ENCODE measurements at regions not wholly inside any gene's neighbourhood (a gene's known extent, or its start where the extent isn't known, plus 50 kb on each side); places are given as distances from the start of the nearest gene placed in this dataset.
A peak's percentile ranks its signal among the peaks of the same experiment; 100 is the strongest.
"Not testable (repeated sequence)": the region's sequence is repeated elsewhere in the genome, so short reads cannot be mapped to it uniquely, and the experiment has no call there.

DNA sequence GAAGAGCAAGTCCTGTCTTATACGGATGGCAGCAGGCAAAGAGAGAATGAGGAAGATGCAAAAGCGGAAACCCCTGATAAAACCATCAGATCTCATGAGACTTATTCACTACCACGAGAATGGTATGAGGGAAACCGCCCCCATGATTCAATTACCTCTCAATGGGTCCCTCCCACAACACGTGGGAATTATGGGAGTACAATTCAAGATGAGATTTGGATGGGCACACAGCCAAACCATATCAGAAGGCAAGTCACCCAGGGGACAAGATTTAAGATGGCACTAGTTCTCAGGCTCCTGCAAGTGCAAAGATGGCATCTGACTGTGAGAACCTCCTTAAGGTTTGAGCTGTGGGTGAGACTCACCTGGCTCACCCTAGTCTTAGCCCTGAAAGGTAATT is 984.3 kb downstream of the AACS start:
- not testable (repeated sequence) for DNase-seq

DNA sequence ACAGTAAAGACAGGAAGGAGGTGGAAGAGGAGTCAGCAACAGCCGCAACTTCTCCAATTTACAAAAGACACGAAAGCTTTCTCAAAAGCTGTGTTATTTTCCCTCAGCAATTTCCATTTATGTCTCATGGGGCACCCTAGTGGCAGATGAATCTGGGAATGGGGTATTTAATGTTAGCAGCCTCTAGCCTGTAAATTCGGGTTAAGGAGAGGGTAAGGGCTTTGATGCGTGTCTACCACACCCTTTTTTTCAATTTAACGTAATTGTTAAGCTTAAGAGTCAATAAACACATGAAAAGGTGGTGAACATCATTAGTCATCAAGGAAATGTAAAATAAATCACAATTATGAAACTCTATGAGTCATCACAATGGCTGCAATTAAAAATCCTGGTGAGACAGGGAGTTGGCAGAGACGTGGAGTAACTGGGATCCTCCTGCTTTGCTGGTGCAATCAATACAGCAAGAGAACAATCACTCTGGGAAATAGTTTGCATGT is 986.4 kb downstream of the AACS start:
- no peak for DNase-seq

DNA sequence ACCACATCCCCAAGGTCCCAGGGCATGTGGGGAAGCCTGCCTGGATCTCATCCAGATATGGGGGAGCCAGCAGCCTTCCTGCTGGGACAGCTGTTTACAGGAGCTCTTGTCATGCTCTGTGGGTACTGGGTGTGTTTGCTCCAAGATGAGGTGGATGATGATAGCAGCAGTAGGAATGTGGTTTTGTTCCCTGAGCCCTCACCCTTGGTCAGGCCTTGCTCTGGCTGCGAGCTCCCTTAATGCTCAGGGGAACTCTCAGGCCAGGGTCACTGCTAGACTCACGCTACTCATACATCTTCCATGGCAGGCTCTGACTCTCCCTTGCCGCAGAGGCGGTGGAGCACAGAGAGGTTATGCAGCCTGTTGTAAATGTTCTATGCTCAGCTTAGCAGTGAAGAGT is 990.3 kb downstream of the AACS start:
- DNase-seq = no peak

DNA sequence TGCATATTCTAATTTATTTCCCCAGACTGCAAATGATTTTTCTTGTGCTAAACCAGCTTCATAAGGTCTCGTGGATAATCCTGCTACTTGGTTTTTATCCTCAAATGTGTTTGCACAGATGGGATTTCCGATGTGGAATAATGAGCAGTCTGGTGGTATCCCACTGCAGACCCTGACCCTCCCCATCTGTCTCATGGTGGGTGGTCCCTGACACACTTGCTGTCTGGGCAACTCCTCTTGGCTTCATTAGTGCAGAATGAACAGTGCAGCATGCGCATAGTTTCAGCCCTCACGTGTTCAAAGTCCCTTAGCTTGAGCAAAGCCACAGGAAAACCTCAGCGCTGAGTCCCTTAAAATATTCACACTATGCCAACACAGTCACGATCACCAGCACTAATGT is 996.5 kb downstream of the AACS start:
- no peak for DNase-seq

DNA sequence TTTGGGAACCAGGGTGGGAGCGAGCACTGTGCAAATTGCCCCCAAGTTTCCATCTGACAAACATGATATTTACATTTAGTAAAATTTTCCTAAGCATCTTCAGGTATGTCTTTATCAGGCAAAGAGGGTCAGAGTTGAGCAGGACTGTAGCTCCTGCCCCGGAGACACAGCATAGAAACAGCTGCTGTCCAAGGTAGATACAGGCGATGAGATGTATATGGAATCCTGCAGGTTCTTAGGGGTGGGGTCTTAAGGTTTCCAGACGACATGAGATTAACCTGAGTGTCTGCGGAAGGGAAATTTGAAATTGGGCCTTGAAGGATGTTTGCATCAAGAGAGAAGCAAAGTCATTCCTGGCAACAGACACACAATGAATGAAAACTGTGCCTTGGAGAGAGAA is 998.8 kb downstream of the AACS start:
- DNase-seq = no peak

DNA sequence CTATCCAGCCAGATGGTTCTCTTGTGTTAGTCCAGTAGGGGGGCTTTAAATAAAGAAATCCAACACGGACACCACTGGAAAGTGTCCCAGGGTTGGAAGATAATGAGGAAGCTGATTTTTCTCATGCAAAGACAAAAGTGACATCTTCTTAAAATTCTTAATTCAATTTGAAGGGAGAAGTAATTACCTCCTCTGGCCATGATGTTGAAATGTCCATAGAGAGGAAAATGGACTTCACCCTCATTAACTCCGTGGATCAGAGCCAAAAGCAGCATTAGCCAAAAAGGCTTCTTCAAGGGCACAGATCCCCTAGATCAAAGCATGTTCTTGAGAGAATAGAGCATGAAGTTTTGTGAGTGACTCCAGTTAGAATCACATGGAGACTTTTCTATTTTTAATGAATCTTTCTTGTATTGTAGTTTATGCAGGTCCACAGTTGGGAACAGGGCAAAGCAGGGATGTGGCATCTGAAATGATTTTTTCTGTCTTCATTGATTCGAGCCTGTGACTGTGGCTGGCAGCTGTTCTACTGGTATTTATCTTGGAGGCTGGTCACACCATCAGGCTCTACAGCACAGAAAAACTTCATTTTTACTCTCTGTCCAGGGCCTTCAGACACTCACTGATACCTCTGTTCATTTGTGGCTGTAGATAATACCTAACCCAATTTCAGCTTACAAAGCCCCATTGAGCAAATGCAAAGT is 1002.5 kb downstream of the AACS start:
- DNase-seq = no peak

DNA sequence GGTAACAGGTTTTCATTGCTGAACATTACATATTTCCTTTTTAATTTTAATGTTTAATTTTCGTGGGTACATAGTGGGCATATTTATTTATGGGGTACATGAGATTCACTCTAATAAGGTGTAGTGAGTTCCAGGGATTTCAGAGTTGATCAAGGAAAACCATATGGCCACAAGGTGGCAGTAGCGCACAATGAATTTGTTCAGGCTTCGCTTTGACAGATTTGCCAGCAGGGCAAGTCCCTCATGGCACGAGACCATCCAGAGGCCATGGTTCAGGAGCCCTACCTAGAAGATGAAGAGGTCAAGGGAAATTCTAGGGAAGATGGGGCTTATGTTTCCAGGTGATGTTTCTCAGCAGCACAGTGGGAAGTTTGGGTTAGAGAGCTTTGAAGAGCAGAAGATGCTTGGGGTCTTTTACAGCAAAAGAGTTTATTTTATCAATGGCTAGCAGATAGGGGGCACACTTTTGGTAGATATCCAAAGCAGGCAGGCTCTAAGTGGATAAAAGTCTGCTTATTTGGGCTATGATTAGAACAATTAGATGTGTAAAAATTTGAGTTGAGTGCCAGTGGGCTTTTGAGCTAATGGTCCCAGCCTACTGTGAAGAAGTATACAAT is 1004.4 kb downstream of the AACS start:
- DNase-seq = peak; percentile 69

DNA sequence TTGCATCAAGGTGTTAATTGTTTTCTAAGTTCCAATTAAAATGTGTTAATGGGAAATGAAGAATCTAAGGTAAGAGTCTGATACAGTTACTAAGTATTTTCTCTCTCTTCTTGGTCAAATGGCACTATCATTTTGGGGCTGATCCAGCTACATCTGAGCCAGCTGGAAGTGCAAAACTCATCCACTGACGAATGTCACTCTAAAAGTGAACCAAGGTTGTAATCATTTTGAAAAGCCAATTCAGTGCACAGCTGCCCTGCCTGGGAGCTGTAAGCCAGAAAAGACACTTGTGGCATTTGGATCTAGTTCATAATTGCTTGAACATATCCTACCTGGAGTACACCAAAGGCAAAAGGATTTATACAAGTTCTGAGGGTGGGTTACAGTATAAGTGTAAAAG is 1011.3 kb downstream of the AACS start:
- DNase-seq = no peak

DNA sequence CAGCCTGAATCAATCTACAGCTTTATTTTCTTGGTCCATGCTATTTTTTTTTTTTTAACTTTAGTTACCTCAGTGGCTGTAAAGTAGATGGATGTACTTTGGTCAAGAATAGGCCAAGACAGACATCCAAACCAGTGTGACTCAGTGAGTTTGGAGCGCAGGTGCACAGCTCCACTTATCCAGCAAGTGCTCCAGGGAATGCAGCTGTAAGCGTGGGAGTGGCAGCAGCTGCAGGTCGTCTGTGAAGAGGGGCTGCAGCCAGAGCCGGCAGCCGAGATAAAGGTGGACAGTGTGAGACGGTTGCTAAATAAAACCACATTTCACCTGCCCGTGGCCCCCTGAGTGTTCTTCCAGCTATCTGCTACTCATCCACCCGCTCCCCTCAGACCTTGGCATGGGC is 1018.7 kb downstream of the AACS start:
- no peak for DNase-seq

DNA sequence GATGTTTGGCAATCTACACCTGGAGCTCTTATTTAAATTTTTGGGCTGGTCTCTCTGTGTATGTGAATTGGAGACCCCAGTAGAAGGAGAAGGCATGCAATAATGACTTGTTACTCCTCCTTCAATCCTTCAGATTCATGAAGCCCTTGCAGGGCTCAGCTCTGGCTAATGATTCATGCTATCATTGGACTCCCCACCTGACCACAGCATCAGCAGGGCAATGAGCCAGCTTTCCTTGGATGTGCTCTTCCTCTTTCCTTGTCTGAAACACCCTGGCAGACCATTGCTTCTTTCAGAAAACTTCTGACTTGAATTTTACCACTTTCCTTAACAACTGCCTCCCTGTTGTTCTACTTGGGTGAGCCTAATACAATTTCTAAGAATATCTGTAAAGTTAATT is 1019.2 kb downstream of the AACS start:
- DNase-seq = no peak

DNA sequence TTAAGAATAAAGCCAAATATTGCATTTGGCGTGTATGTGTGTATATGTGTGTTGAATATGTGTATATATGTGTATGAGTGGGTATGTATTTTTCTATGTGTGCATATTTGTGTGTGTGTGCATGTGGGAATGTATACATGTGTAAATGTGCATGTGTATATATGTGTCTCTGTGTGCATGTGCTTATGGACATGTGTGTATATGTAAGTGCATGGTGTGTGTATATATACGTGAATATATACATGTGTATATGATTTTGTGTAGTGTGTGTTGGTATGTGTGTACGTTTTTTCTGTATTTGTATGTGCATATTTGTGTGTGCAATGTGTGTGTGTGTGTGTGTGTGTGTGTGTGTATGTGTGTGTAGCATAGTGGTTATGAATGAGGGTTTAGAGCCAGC is 1021.0 kb downstream of the AACS start:
- no peak for DNase-seq

DNA sequence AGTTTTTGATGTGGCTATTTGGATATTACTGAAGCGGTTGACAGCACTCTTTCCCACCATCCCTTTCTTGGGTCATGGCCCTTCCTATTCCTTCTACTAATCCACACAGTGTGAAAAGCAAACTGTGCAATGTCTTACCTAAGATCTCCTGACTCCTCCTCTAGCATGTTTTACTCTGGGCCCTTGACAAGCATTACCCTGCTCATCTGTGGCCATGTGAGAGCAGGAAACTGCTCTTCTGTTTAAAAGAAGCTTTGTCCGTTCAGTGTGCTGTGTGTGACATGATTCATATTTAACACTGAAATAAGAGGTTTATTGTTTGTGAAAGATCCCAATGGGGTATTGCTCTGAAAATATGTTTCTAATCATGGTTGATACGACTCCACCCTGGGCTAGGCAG is 1022.5 kb downstream of the AACS start:
- DNase-seq = no peak

DNA sequence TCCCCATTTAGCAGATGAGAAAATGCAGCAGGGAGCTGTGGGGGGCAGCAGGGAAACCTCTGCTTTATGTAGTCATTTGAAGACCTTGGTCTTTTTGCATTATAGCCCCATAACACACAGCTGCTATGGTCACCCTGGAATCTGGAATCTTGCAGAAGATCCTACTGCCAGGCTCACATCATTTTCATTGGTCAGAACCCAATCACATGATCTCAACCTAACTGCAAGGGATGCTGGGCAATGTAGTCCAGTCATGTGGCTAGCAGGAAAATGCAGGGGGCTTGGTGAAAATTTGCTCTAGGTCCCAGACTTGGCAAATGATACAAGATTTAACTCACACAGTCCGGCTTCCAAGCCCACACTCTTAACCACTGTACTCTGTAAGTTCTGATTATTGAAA is 1028.7 kb downstream of the AACS start:
- no peak for DNase-seq

DNA sequence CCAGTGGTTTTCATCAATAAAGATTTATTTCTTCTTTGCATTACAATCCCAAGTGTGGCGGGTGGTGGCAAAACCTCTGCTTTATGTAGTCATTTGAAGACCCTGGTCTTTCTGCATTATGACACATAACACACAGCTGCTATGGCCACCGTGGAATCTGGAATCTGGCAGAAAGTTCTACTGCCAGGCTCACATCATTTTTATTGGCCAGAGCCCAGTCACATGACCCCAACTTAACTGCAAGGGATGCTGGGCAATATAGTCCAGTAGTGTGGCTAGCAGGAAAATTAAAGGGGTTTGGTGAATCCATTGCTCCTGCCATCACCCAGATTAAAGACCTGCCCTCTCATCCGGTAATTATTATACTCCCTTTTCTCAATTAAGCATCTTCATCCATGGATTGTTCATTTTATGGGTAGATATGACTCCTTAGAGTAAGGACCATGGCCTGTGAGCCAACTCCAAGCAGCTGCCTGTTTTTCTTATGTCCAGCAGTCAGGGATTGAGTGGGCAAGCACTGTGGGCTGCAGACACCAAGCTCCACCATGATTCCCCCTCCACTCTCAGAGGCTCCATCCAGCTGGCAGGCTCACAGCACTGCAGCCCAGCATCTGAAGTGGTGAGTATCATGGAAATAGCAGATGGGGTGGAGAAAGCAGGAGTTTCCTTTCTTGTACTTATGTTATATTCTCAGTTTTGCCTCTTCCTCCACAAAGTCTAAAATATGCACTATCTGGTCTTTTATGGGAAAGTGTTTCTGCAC is 1030.7 kb downstream of the AACS start:
- DNase-seq = no peak

DNA sequence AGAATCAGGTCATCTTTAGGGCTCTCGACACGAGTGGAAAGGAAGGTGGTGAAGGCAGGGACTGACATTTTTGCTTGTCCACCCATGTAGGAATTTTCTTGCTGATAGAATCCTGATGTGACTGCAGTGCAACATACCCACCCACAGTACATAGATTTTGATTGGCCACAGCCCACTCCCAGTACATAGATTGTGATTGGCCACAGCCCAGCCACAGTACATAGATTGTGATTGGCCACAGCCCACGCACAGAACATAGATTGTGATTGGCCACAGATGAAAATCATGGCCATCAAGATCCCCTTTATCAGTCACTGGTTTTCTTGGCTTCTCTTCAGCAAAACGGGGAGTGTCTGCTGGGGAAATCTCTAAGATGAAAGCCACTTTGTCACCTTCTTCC is 1041.5 kb downstream of the AACS start:
- DNase-seq = no peak

DNA sequence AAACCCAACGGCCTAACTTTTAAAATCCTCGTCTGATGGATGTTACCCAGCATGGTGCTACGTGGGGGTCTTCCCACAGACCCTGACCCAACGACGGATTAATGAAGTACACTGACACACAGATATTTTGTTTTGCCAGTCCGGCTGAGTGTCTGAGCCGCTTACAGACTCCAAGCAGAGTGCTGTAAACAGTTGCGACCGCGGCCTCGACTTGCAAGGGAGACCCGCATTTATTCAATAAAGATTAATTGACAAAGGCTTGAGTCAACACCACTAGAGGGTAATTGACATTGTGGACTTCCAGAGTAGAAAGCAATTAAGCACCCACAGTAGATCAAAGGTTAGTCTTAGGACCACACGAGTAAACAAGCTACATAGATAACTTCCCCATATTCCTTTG is 1042.4 kb downstream of the AACS start:
- DNase-seq = no peak

DNA sequence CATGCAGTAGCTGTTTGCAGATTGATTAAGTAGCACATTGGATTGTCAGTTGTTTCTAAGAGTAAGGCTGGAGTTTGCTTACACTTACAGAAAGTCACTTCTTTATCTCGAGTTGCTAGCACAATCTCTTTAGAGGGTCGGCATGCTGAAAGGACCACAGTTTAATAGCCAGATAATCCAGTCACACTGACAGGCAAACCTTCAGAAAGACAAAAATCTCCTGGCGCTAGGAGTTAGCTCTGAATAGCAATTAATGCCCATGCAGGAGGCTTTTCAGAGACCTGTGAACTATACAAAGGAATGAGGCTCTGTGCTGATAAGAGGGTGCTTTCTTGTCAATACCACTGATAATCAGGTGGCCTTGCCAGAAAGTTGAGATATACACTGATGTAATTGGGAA is 1043.0 kb downstream of the AACS start:
- DNase-seq = no peak

DNA sequence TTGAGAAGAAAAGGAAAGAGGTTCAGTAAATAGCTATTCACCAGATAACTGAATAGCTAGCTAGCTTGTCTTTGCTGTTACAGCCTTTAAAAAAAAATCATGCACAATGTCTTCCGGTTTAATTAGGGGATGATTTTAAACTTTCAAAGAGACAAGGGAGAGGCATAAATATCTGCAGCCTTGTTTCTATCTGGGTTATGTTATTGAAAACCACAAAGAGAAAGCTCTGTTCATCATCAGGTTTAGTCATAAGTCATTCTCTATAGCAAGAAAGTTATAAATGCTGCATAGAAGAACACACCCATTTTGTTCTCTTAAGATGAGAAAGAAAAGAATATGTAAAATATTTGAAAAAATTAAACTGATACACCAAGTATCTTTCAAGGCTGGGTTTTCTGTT is 1046.9 kb downstream of the AACS start:
- DNase-seq = no peak

DNA sequence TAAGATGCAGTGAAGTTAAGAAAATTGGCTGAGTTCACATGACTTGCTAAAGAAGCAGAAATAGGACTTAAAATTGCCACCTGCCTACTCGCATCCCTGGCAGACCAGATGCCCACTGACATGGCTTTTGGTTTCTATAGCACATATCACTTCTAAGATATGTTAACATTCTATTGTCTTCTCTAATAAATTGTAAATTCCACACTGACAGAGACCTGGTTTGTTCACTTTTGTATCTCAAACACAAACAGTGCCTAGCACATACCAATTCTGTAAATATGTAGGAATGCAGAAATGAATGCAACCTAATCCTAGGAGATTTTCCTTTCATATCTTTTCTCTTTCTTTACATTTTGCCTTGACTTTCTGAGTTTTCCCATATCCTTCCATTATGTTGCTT is 1047.6 kb downstream of the AACS start:
- no peak for DNase-seq

DNA sequence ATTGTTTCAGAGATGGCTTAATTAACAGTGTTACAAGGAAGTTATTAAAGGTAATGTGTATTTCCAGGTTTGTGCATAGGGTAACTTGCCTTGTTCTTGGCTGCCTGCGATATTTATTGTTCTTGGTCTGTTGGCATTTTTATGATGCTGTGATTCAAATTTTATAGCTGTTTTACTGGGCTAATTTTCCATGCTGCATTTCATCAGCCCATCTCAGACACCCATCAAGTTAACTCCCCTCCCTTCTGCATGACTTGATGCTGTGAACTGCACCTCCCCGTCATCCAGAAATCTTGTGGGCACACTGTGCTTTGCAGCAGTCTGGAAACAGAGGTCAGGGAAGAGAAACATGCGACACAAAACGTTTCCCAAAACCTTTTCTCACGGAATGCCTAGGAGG is 1049.2 kb downstream of the AACS start:
- no peak for DNase-seq

DNA sequence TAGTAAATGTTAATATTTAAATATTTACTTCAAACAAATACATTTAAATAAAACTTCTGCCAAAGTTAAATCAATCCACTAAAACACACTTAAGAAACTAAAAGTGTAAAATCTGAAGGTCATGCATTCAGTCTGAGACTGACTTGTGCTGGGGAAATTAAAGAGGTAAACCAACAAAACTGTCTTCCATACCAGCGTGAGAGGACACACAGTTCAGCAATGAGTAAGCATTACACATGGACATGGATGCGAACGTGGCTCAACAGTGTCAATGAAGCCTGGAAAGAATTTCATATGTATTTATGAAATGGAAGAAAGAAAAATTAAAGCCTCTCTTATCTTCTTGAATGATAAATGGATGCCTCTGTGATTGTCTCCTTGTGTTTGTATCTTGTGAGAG is 1052.3 kb downstream of the AACS start:
- no peak for DNase-seq

DNA sequence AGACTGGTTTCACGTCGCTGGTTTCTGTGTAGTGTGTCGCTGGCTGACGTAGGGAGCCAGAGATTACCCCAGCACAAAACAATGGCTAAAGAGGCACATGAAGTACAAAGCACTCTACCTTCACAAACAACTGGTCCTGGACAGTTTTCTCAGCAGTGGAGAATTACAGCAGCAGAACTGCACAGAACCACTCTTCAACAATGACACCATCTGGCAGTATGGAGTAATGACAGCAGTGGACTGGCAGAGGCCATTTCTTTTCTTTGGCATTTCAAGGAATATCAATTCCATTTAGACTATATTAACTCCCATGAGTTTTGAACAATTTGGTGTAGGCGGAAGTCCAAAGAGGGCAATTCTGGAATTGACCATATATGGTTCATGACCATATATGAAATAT is 1074.1 kb downstream of the AACS start:
- no peak for DNase-seq

DNA sequence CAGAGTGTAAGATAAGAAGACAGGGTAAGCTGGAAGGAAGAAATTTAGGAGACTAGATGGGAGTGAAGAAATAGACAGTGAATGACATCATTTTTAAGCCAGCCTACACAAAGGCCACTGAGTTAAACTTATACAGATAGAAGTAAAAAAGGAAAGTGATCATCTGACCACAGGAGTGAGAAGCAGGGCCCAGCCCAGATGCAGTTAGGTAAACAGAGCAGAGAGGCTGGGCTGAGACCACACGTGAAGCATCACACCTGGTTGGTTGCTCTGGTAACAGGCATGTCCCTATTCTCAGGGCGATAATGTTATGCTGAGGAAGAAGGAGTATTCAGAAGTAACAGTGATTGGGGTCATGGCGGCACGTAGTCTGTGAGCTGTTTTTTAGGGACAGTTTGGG is 1079.4 kb downstream of the AACS start:
- DNase-seq = no peak

DNA sequence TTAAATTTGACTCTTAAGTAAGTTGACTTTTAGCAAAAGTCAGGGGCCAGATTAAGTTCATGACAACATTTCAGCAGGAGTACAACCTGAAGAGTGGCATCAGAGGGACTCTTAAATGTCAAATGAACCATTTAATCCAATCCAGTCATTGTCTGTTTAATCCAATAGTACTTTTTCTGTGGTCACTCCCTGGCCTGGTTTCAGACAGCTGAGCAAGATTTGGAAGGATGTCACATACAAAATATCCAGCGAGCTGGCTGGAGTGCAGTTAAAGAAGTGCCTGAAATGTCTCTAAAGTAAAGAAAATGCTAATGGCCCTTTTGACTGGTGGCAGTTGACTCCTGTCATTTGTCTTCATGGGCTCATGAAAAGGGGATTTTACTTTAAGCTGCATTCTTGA is 1082.1 kb downstream of the AACS start:
- DNase-seq = no peak
